Mesenchymal stem cell (in vitro differentiated cells and primary cell): ENCODE measurements at regions not wholly inside any gene's neighbourhood (a gene's known extent, or its start where the extent isn't known, plus 50 kb on each side); places are given as distances from the start of the nearest gene placed in this dataset.

Source experiments
- DNase-seq: peaks from one replicate; pipeline ENCODE4 v3.0.0-alpha.2; 2013
- H2AFZ ChIP-seq: one replicate; pipeline ENCODE4 v1.6.1; 2013; ENCODE audit warnings: low read depth, mild to moderate bottlenecking, control low read depth, inconsistent platforms, low read length, moderate library complexity
- H2AK5ac ChIP-seq: 2 replicates; pipeline ENCODE4 v1.6.1; 2013; ENCODE audit warnings: low read length, moderate library complexity, mild to moderate bottlenecking, inconsistent platforms; ENCODE audit not compliant: severe bottlenecking
- H2BK120ac ChIP-seq: one replicate; pipeline ENCODE4 v1.6.1; 2013; ENCODE audit warnings: low read depth, mild to moderate bottlenecking, inconsistent platforms, low read length, moderate library complexity
- H2BK12ac ChIP-seq, 2 experiments: one replicate each; pipeline ENCODE4 v1.6.1; 2013; ENCODE audit warnings: inconsistent platforms in 2 of 2, low read length in 2 of 2, mild to moderate bottlenecking in 2 of 2, moderate library complexity in 2 of 2, control low read depth in 1 of 2
- H2BK15ac ChIP-seq: one replicate; pipeline ENCODE4 v1.6.1; 2013; ENCODE audit warnings: mild to moderate bottlenecking, low read depth, inconsistent platforms; ENCODE audit not compliant: poor library complexity, severe bottlenecking
- H2BK5ac ChIP-seq: 2 replicates; pipeline ENCODE4 v1.6.1; 2013; ENCODE audit warnings: low read depth, mild to moderate bottlenecking, low read length, control low read depth, inconsistent platforms; ENCODE audit not compliant: poor library complexity, severe bottlenecking
- H3K14ac ChIP-seq, 2 experiments: one replicate each; pipeline ENCODE4 v1.6.1; 2013; ENCODE audit warnings: inconsistent platforms in 2 of 2, low read length in 2 of 2, control low read depth in 1 of 2, mild to moderate bottlenecking in 1 of 2, moderate library complexity in 1 of 2
- H3K18ac ChIP-seq, 2 experiments: one replicate each; pipeline ENCODE4 v1.6.1; 2013; ENCODE audit warnings: inconsistent platforms in 2 of 2, low read length in 2 of 2, control low read depth in 1 of 2, low read depth in 1 of 2, mild to moderate bottlenecking in 1 of 2
- H3K23ac ChIP-seq, 2 experiments: one replicate each; pipeline ENCODE4 v1.6.1; 2013; ENCODE audit warnings: inconsistent platforms in 2 of 2, low read length in 2 of 2, mild to moderate bottlenecking in 2 of 2, moderate library complexity in 2 of 2, control low read depth in 1 of 2
- H3K27ac ChIP-seq: 2 replicates; pipeline ENCODE4 v1.5.1; 2013; ENCODE audit warnings: mild to moderate bottlenecking, moderate library complexity, low read length, control low read depth, inconsistent platforms; ENCODE audit not compliant: poor library complexity, severe bottlenecking
- H3K27me3 ChIP-seq, 2 experiments: 2 replicates each; pipeline versions ENCODE4 v1.6.1 to v1.7.0; 2013; ENCODE audit warnings: low read length in 2 of 2, mild to moderate bottlenecking in 2 of 2, moderate library complexity in 2 of 2, control low read depth in 1 of 2, inconsistent platforms in 1 of 2; ENCODE audit not compliant: control insufficient read depth in 1 of 2, insufficient read depth in 1 of 2
- H3K36me3 ChIP-seq, 2 experiments: 2 replicates each; pipeline versions ENCODE4 v1.6.1 to v1.7.0; 2013; ENCODE audit warnings: low read length in 2 of 2, control low read depth in 1 of 2, inconsistent platforms in 1 of 2, low read depth in 1 of 2, mild to moderate bottlenecking in 1 of 2; ENCODE audit not compliant: insufficient read depth in 2 of 2, control insufficient read depth in 1 of 2
- H3K4ac ChIP-seq, 2 experiments: one replicate each; pipeline ENCODE4 v1.6.1; 2013; ENCODE audit warnings: inconsistent platforms in 2 of 2, low read length in 2 of 2, mild to moderate bottlenecking in 2 of 2, moderate library complexity in 2 of 2, control low read depth in 1 of 2, low read depth in 1 of 2
- H3K4me1 ChIP-seq: 2 replicates; pipeline ENCODE4 v1.6.1; 2013; ENCODE audit warnings: low read depth, low read length, control low read depth; ENCODE audit not compliant: control insufficient read depth, insufficient read depth
- H3K4me2 ChIP-seq: 2 replicates; pipeline ENCODE4 v1.6.1; 2013; ENCODE audit warnings: low read length, mild to moderate bottlenecking, inconsistent platforms; ENCODE audit not compliant: poor library complexity, severe bottlenecking
- H3K4me3 ChIP-seq, 2 experiments: 2 replicates each; pipeline versions ENCODE4 v1.5.1 to v1.7.0; 2013; ENCODE audit warnings: low read length in 2 of 2, mild to moderate bottlenecking in 2 of 2, control low read depth in 1 of 2, low read depth in 1 of 2; ENCODE audit not compliant: insufficient read depth in 1 of 2
- H3K79me1 ChIP-seq: replicated peaks from 2 replicates; pipeline ENCODE4 v1.6.1; 2013; ENCODE audit warnings: mild to moderate bottlenecking, control low read depth, low read length, inconsistent platforms; ENCODE audit not compliant: poor library complexity, severe bottlenecking
- H3K9ac ChIP-seq: 2 replicates; pipeline ENCODE4 v1.7.0; 2013; ENCODE audit warnings: mild to moderate bottlenecking, low read length, moderate library complexity
- H3K9me3 ChIP-seq: 2 replicates; pipeline ENCODE4 v1.7.0; 2013; ENCODE audit warnings: mild to moderate bottlenecking, low read length; ENCODE audit not compliant: control insufficient read depth
- H4K8ac ChIP-seq: one replicate; pipeline ENCODE4 v1.6.1; 2013; ENCODE audit warnings: inconsistent platforms, mild to moderate bottlenecking, low read length, moderate library complexity
- H4K91ac ChIP-seq: one replicate; pipeline ENCODE4 v1.6.1; 2013; ENCODE audit warnings: mild to moderate bottlenecking, low read length, inconsistent platforms
- WGBS: methylation state at CpG from one replicate; pipeline ENCODE4 v1.1.7; 2013; ENCODE audit warnings: mixed read lengths; 5-methylcytosine and 5-hydroxymethylcytosine counted together

GRCh38 chr4:28179126-28179525 is 1318.5 kb downstream of the STIM2 start:
- H3K4ac ChIP-seq: no peak overlapping the region
- H3K36me3 ChIP-seq: no peaks in the 10 kb centered on the region
- H3K4me1 ChIP-seq: no peaks in the 10 kb centered on the region
- no peak overlapping the region for H3K23ac ChIP-seq
- no peak overlapping the region for H3K9ac ChIP-seq
- no peaks in the 10 kb centered on the region for H3K79me1 ChIP-seq
- H3K4me2 ChIP-seq: no peak overlapping the region
- H4K8ac ChIP-seq: no peak overlapping the region
- no peak overlapping the region for H4K91ac ChIP-seq
- H2BK15ac ChIP-seq: no peak overlapping the region
- H2BK5ac ChIP-seq: no peak overlapping the region
- H3K18ac ChIP-seq: no peak overlapping the region
- no peak overlapping the region for H3K27ac ChIP-seq
- H3K14ac ChIP-seq: no peak overlapping the region
- WGBS: no CpG with 5 or more reads among the region's 3 CpGs
- H3K4me3 ChIP-seq: no peak overlapping the region
- H2BK12ac ChIP-seq: no peak overlapping the region
- no peak overlapping the region for H2AK5ac ChIP-seq
- no peak overlapping the region for H2BK120ac ChIP-seq
- no peak for DNase-seq
- H2AFZ ChIP-seq: no peak overlapping the region
- H3K27me3 ChIP-seq: no peaks in the 10 kb centered on the region
- H3K9me3 ChIP-seq: peaks cover 2% of the 10 kb centered on the region

- whole genome bisulfite sequencing: 100% methylated on average over 1 of the region's 1 CpG
These were observed 1348.8 kb downstream of the STIM2 start for GRCh38 chr4:28209371-28209924.

GRCh38 chr4:28211676-28212470 is 1351.2 kb downstream of the STIM2 start:
- 57% methylated on average over 2 of the region's 2 CpGs for WGBS
- Histone ChIP-seq H2BK120ac (no peak overlapping the region), H3K27me3 (no peaks in the 10 kb centered on the region), H3K36me3 (no peaks in the 10 kb centered on the region), H3K14ac (no peak overlapping the region), H3K9ac (no peak overlapping the region), H3K23ac (no peak overlapping the region), H2AFZ (no peak overlapping the region), H3K4ac (no peak overlapping the region), H3K4me2 (no peak overlapping the region), H3K79me1 (no peaks in the 10 kb centered on the region), H3K9me3 (no peaks in the 10 kb centered on the region), H2BK12ac (no peak overlapping the region), H2BK5ac (no peak overlapping the region), H2AK5ac (no peak overlapping the region), H3K18ac (no peak overlapping the region), H3K27ac (no peak overlapping the region), H4K91ac (no peak overlapping the region), H3K4me3 (no peak overlapping the region), H3K4me1 (no peaks in the 10 kb centered on the region), H2BK15ac (no peak overlapping the region), H4K8ac (no peak overlapping the region)
- DNase-seq: peak; percentile 43

More at GRCh38 chr4:28209371-28209924, 1348.8 kb downstream of the STIM2 start:
- Histone ChIP-seq H2BK15ac (no peak overlapping the region), H3K4me2 (no peak overlapping the region), H3K27ac (no peak overlapping the region), H3K27me3 (no peaks in the 10 kb centered on the region), H2BK12ac (no peak overlapping the region), H3K23ac (no peak overlapping the region), H3K14ac (no peak overlapping the region), H3K36me3 (no peaks in the 10 kb centered on the region), H3K79me1 (no peaks in the 10 kb centered on the region), H3K4me3 (no peak overlapping the region), H3K9me3 (no peaks in the 10 kb centered on the region), H2AK5ac (no peak overlapping the region), H3K18ac (no peak overlapping the region), H4K91ac (no peak overlapping the region), H4K8ac (no peak overlapping the region), H2AFZ (no peak overlapping the region), H3K4ac (no peak overlapping the region), H2BK5ac (no peak overlapping the region), H2BK120ac (no peak overlapping the region), H3K4me1 (no peaks in the 10 kb centered on the region), H3K9ac (no peak overlapping the region)
- no peak for DNase-seq

- no peak overlapping the region for H3K4me3 ChIP-seq
- no peaks in the 10 kb centered on the region for H3K27me3 ChIP-seq
- no peak overlapping the region for H2BK5ac ChIP-seq
- no peak overlapping the region for H3K18ac ChIP-seq
- H4K91ac ChIP-seq: no peak overlapping the region
- no peak overlapping the region for H3K4me2 ChIP-seq
- H3K9me3 ChIP-seq: no peaks in the 10 kb centered on the region
- no peak overlapping the region for H3K27ac ChIP-seq
- H3K14ac ChIP-seq: no peak overlapping the region
- no peak overlapping the region for H2AFZ ChIP-seq
- no peak for DNase-seq
- no peak overlapping the region for H2BK15ac ChIP-seq
- H3K4me1 ChIP-seq: no peaks in the 10 kb centered on the region
- H2BK12ac ChIP-seq: no peak overlapping the region
- no peaks in the 10 kb centered on the region for H3K79me1 ChIP-seq
- H3K4ac ChIP-seq: no peak overlapping the region
- no peaks in the 10 kb centered on the region for H3K36me3 ChIP-seq
- H4K8ac ChIP-seq: no peak overlapping the region
- 91% methylated on average over 1 of the region's 1 CpG for WGBS
- no peak overlapping the region for H3K9ac ChIP-seq
- H2BK120ac ChIP-seq: no peak overlapping the region
- no peak overlapping the region for H2AK5ac ChIP-seq
- no peak overlapping the region for H3K23ac ChIP-seq
These were observed 1360.9 kb downstream of the STIM2 start for GRCh38 chr4:28221536-28221935.
